ENCODE measurements at regions not wholly inside any gene's neighbourhood (a gene's known extent, or its start where the extent isn't known, plus 50 kb on each side); places are given as distances from the start of the nearest gene placed in this dataset.

GRCh38 chr12:125424909-125425308 lies 359.7 kb downstream of the AACS start:
- Mint-ChIP-seq H3K4me1 (no peaks in the 10 kb centered on the region), H3K27ac (no peak overlapping the region), H3K4me3 (no peak overlapping the region)

DNA sequence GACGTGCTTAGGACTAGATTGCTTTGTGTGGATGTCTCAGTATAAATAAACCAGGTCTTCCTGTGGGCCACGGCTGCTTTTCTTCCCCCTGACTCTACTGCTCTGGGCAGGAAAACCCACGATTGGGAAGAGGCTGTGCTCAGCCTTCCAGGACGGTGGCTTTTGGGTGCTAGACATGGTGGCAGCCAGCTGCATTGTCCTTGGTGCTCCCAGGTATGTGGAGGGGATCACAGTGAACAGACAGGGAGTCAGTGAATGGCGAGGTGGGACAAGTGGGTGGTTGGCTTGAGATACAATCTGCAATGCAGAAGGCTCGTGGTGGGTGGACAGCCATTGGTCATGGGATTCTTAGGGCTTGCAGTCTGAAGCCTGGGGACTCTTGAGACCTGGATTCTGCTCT lies 366.3 kb downstream of the AACS start:
- no peaks in the 10 kb centered on the region for H3K36me3 Mint-ChIP-seq
- H3K27ac Mint-ChIP-seq, result no peak overlapping the region
- TF ChIP-seq, protein P1, sequence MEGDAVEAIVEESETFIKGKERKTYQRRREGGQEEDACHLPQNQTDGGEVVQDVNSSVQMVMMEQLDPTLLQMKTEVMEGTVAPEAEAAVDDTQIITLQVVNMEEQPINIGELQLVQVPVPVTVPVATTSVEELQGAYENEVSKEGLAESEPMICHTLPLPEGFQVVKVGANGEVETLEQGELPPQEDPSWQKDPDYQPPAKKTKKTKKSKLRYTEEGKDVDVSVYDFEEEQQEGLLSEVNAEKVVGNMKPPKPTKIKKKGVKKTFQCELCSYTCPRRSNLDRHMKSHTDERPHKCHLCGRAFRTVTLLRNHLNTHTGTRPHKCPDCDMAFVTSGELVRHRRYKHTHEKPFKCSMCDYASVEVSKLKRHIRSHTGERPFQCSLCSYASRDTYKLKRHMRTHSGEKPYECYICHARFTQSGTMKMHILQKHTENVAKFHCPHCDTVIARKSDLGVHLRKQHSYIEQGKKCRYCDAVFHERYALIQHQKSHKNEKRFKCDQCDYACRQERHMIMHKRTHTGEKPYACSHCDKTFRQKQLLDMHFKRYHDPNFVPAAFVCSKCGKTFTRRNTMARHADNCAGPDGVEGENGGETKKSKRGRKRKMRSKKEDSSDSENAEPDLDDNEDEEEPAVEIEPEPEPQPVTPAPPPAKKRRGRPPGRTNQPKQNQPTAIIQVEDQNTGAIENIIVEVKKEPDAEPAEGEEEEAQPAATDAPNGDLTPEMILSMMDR (IDR thresholded peaks at IDR 0.05; ENCODE audit: unreplicated experiment), result no peak
- no peak overlapping the region for H3K4me3 Mint-ChIP-seq
- H3K27me3 Mint-ChIP-seq (ENCODE audit: low read depth), result peaks cover 10% of the 10 kb centered on the region
- no peak for DNase-seq (ENCODE audit: low spot score in 2 of 2, unreplicated experiment in 2 of 2)
- no peaks in the 10 kb centered on the region for H3K9me3 Mint-ChIP-seq
- H3K4me1 Mint-ChIP-seq, result no peaks in the 10 kb centered on the region

More at GRCh38 chr12:125424909-125425308, 359.7 kb downstream of the AACS start:
- DNase-seq (ENCODE audit: low spot score in 2 of 2, unreplicated experiment in 2 of 2), result no peak
- TF ChIP-seq, protein P1 (IDR thresholded peaks at IDR 0.05; ENCODE audit: unreplicated experiment), result no peak
- Mint-ChIP-seq H3K27me3 (ENCODE audit: low read depth) (peaks cover 2% of the 10 kb centered on the region), H3K36me3 (no peaks in the 10 kb centered on the region), H3K9me3 (peaks cover 14% of the 10 kb centered on the region)

GRCh38 chr12:125434131-125434530 lies 368.9 kb downstream of the AACS start:
- no peaks in the 10 kb centered on the region for H3K9me3 Mint-ChIP-seq
- no peak overlapping the region for H3K4me3 Mint-ChIP-seq
- no peak overlapping the region for H3K27ac Mint-ChIP-seq
- H3K36me3 Mint-ChIP-seq, result no peaks in the 10 kb centered on the region
- peaks cover 22% of the 10 kb centered on the region for H3K27me3 Mint-ChIP-seq (ENCODE audit: low read depth)
- TF ChIP-seq, protein P1 (IDR thresholded peaks at IDR 0.05; ENCODE audit: unreplicated experiment), result no peak
- DNase-seq (ENCODE audit: low spot score in 2 of 2, unreplicated experiment in 2 of 2), result no peak
- H3K4me1 Mint-ChIP-seq, result no peaks in the 10 kb centered on the region

- Mint-ChIP-seq H3K9me3 (no peaks in the 10 kb centered on the region), H3K4me1 (no peaks in the 10 kb centered on the region), H3K27me3 (ENCODE audit: low read depth) (peaks cover 22% of the 10 kb centered on the region), H3K4me3 (no peak overlapping the region), H3K27ac (no peak overlapping the region), H3K36me3 (no peaks in the 10 kb centered on the region)
- TF ChIP-seq, protein P1 (IDR thresholded peaks at IDR 0.05; ENCODE audit: unreplicated experiment), result no peak
- no peak for DNase-seq (ENCODE audit: low spot score in 2 of 2, unreplicated experiment in 2 of 2)
Observed at GRCh38 chr12:125434936-125435443, 369.8 kb downstream of the AACS start.

DNA sequence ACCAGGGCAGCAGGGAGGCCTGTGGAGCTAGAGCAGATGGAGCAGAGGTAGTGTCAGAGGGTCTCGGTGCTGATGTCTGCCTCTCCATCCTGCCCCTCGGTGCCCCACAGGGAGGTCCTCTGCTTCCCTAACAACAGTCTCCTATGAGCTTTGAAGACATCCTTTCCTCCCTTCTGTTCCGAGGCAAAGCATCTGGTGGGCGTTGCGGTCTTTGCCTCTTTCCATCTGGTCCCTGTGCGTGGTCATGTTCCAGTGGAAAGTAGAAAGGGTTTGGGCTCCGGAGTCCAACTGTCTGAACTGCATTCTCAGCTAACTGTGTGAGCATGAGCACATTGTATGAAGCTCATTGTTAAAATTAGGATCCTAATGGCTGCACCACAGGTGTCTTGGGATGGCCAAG lies 370.6 kb downstream of the AACS start:
- TF ChIP-seq, protein P1 (IDR thresholded peaks at IDR 0.05; ENCODE audit: unreplicated experiment), result no peak
- no peak overlapping the region for H3K4me3 Mint-ChIP-seq
- no peaks in the 10 kb centered on the region for H3K9me3 Mint-ChIP-seq
- H3K27ac Mint-ChIP-seq, result no peak overlapping the region
- H3K4me1 Mint-ChIP-seq, result no peaks in the 10 kb centered on the region
- no peaks in the 10 kb centered on the region for H3K36me3 Mint-ChIP-seq
- no peak for DNase-seq (ENCODE audit: low spot score in 2 of 2, unreplicated experiment in 2 of 2)
- peaks cover 22% of the 10 kb centered on the region for H3K27me3 Mint-ChIP-seq (ENCODE audit: low read depth)

DNA sequence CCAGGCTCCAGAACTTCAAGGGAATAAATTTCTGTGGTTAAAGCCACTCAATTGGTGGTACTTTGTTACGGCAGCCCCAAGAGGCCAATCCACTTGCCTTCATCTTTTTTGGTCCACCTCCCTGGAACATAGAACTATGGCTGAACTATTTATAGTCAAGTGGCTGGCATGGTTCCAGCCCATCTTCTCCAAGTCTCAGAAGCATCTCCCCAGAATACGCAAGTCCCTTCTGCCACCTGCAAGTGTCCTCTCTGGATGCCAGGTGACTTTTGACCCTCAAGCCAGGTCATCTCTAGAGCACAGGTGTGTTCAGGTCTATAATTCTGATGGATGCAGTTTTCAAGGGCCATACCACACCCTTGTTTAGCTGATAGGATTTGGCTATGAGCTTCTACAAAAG lies 371.5 kb downstream of the AACS start:
- H3K9me3 Mint-ChIP-seq, result no peaks in the 10 kb centered on the region
- H3K27ac Mint-ChIP-seq, result no peak overlapping the region
- no peaks in the 10 kb centered on the region for H3K4me1 Mint-ChIP-seq
- TF ChIP-seq, protein P1 (IDR thresholded peaks at IDR 0.05; ENCODE audit: unreplicated experiment), result no peak
- no peaks in the 10 kb centered on the region for H3K36me3 Mint-ChIP-seq
- H3K4me3 Mint-ChIP-seq, result no peak overlapping the region
- DNase-seq (ENCODE audit: low spot score in 2 of 2, unreplicated experiment in 2 of 2), result no peak
- H3K27me3 Mint-ChIP-seq (ENCODE audit: low read depth), result peaks cover 22% of the 10 kb centered on the region

Measured in mesothelial cell of epicardium (in vitro differentiated cells).